H9 (cell line): ENCODE measurements at regions not wholly inside any gene's neighbourhood (a gene's known extent, or its start where the extent isn't known, plus 50 kb on each side); places are given as distances from the start of the nearest gene placed in this dataset.

Source experiments
- DNase-seq: peaks from one replicate; pipeline ENCODE4 v3.0.0-alpha.2; 2017
- H2AFZ ChIP-seq: one replicate; pipeline ENCODE4 v1.6.1; 2013; ENCODE audit warnings: mild to moderate bottlenecking, low read length, control low read depth, moderate library complexity
- H2AK5ac ChIP-seq: 2 replicates; pipeline ENCODE4 v1.6.1; 2013; ENCODE audit warnings: low read length, control low read depth, mixed read lengths; ENCODE audit not compliant: insufficient read length
- H2BK120ac ChIP-seq: one replicate; pipeline ENCODE4 v1.6.1; 2013; ENCODE audit warnings: low read depth, mild to moderate bottlenecking, low read length, control low read depth, inconsistent platforms; ENCODE audit not compliant: poor library complexity, severe bottlenecking
- H2BK12ac ChIP-seq: 2 replicates; pipeline ENCODE4 v1.6.1; 2013; ENCODE audit warnings: low read length, control low read depth, mixed read lengths, low read depth; ENCODE audit not compliant: insufficient read length
- H2BK15ac ChIP-seq: 2 replicates; pipeline ENCODE4 v1.6.1; 2013; ENCODE audit warnings: low read depth, low read length, control low read depth
- H2BK20ac ChIP-seq: one replicate; pipeline ENCODE4 v1.6.1; 2013; ENCODE audit warnings: low read depth, mild to moderate bottlenecking, low read length, control low read depth, inconsistent platforms; ENCODE audit not compliant: poor library complexity, severe bottlenecking
- H2BK5ac ChIP-seq: 2 replicates; pipeline ENCODE4 v1.6.1; 2013; ENCODE audit warnings: low read length, control low read depth, mixed read lengths; ENCODE audit not compliant: insufficient read length
- H3K14ac ChIP-seq: 2 replicates; pipeline ENCODE4 v1.6.1; 2013; ENCODE audit warnings: low read length, control low read depth; ENCODE audit not compliant: insufficient read depth
- H3K18ac ChIP-seq: 2 replicates; pipeline ENCODE4 v1.6.1; 2013; ENCODE audit warnings: low read depth, mild to moderate bottlenecking, mixed read lengths, low read length, control low read depth; ENCODE audit not compliant: insufficient read length
- H3K23ac ChIP-seq: 2 replicates; pipeline ENCODE4 v1.6.1; 2013; ENCODE audit warnings: low read length, control low read depth, mixed read lengths, low read depth; ENCODE audit not compliant: insufficient read length
- H3K23me2 ChIP-seq: 2 replicates; pipeline ENCODE4 v1.6.1; 2013; ENCODE audit warnings: low read depth, mild to moderate bottlenecking, mixed read lengths, low read length, control low read depth; ENCODE audit not compliant: insufficient read length, poor library complexity, severe bottlenecking
- H3K27ac ChIP-seq: 2 replicates; pipeline ENCODE4 v1.5.1; 2013; ENCODE audit warnings: low read length, control low read depth, mixed read lengths, low read depth; ENCODE audit not compliant: insufficient read length
- H3K27me3 ChIP-seq: 2 replicates; pipeline ENCODE4 v1.6.1; 2013; ENCODE audit warnings: low read length, control low read depth, inconsistent platforms; ENCODE audit not compliant: insufficient read depth
- H3K4ac ChIP-seq: 2 replicates; pipeline ENCODE4 v1.6.1; 2013; ENCODE audit warnings: low read depth, mild to moderate bottlenecking, control low read depth, inconsistent platforms, low read length, moderate library complexity
- H3K4me1 ChIP-seq: 2 replicates; pipeline ENCODE4 v1.6.1; 2013; ENCODE audit warnings: low read length, control low read depth, inconsistent platforms; ENCODE audit not compliant: insufficient read depth
- H3K4me2 ChIP-seq: 2 replicates; pipeline ENCODE4 v1.6.1; 2013; ENCODE audit warnings: low read length, control low read depth, mixed read lengths; ENCODE audit not compliant: insufficient read length, insufficient read depth
- H3K56ac ChIP-seq: 2 replicates; pipeline ENCODE4 v1.6.1; 2013; ENCODE audit warnings: low read depth, mild to moderate bottlenecking, mixed read lengths, low read length, control low read depth; ENCODE audit not compliant: insufficient read length
- H3K79me1 ChIP-seq: 2 replicates; pipeline ENCODE4 v1.6.1; 2013; ENCODE audit warnings: low read depth, mild to moderate bottlenecking, moderate library complexity, low read length, control low read depth, inconsistent platforms; ENCODE audit not compliant: insufficient read depth, poor library complexity, severe bottlenecking
- H3K79me2 ChIP-seq: 2 replicates; pipeline ENCODE4 v1.6.1; 2013; ENCODE audit warnings: low read length, control low read depth, inconsistent platforms; ENCODE audit not compliant: insufficient read depth
- H3K9ac ChIP-seq: 2 replicates; pipeline ENCODE4 v1.6.1; 2013; ENCODE audit warnings: low read length, control low read depth, mixed read lengths; ENCODE audit not compliant: insufficient read length; ENCODE audit errors: extremely low read depth
- H3K9me3 ChIP-seq: one replicate; pipeline ENCODE4 v1.6.1; 2013; ENCODE audit warnings: low read depth, low read length, inconsistent platforms; ENCODE audit not compliant: control insufficient read depth
- H3T11ph ChIP-seq: one replicate; pipeline ENCODE4 v1.6.1; 2013; ENCODE audit warnings: mild to moderate bottlenecking, low read length, control low read depth, inconsistent platforms
- H4K20me1 ChIP-seq: one replicate; pipeline ENCODE4 v1.6.1; 2013; ENCODE audit not compliant: control insufficient read depth, insufficient read length, insufficient read depth
- H4K5ac ChIP-seq: 2 replicates; pipeline ENCODE4 v1.6.1; 2013; ENCODE audit warnings: low read depth, mild to moderate bottlenecking, mixed read lengths, low read length, control low read depth; ENCODE audit not compliant: insufficient read length
- H4K8ac ChIP-seq: replicated peaks from 2 replicates; pipeline ENCODE4 v1.6.1; 2013; ENCODE audit warnings: low read length, control low read depth, mixed read lengths, low read depth; ENCODE audit not compliant: insufficient read length
- H4K91ac ChIP-seq: 2 replicates; pipeline ENCODE4 v1.6.1; 2013; ENCODE audit warnings: low read depth, mild to moderate bottlenecking, moderate library complexity, mixed read lengths, low read length, control low read depth; ENCODE audit not compliant: insufficient read length
- H3K27ac Mint-ChIP-seq, 3 experiments: 2 replicates in 2 of 3; 3 replicates in 1 of 3; pipeline ENCODE4 v1.8.0; 2020 to 2021; ENCODE audit warnings: mixed read lengths in 3 of 3, mild to moderate bottlenecking in 1 of 3, moderate library complexity in 1 of 3
- H3K27me3 Mint-ChIP-seq: 2 replicates; pipeline ENCODE4 v1.8.0; 2021; ENCODE audit warnings: low read depth, mild to moderate bottlenecking, moderate library complexity, mixed read lengths
- H3K36me3 Mint-ChIP-seq, 3 experiments: 2 replicates in 2 of 3; 3 replicates in 1 of 3; pipeline ENCODE4 v1.8.0; 2020 to 2021; ENCODE audit warnings: low read depth in 3 of 3, mixed read lengths in 3 of 3; ENCODE audit not compliant: insufficient read depth in 1 of 3
- H3K4me1 Mint-ChIP-seq, 2 experiments: 2 replicates each; pipeline ENCODE4 v1.8.0; 2020; ENCODE audit warnings: mixed read lengths in 2 of 2
- H3K4me3 Mint-ChIP-seq, 2 experiments: 2 replicates in 1 of 2; 3 replicates in 1 of 2; pipeline ENCODE4 v1.8.0; 2020 to 2021; ENCODE audit warnings: mild to moderate bottlenecking in 2 of 2, mixed read lengths in 2 of 2, moderate library complexity in 1 of 2
- H3K9me3 Mint-ChIP-seq, 2 experiments: 2 replicates in 1 of 2; 3 replicates in 1 of 2; pipeline ENCODE4 v1.8.0; 2020; ENCODE audit warnings: mild to moderate bottlenecking in 2 of 2, mixed read lengths in 2 of 2, moderate library complexity in 1 of 2
- WGBS: extraction: QIAGEN DNeasy Blood & Tissue Kit; methylation state at CpG from one replicate; pipeline ENCODE4 v1.1.7; 2013; ENCODE audit warnings: missing lambda C conversion rate, low lambda C conversion rate, mixed read lengths; ENCODE audit not compliant: insufficient read length; ENCODE audit errors: extremely low coverage; 5-methylcytosine and 5-hydroxymethylcytosine counted together
- TF ChIP-seq, protein P1 (sequence below): fragments of 200-600 bp; sonication (generic); conservative IDR thresholded peaks from 3 replicates; pipeline ENCODE4 v1.8.0; 2021; ENCODE audit warnings: antibody characterized with exemption, mild to moderate bottlenecking

DNA sequence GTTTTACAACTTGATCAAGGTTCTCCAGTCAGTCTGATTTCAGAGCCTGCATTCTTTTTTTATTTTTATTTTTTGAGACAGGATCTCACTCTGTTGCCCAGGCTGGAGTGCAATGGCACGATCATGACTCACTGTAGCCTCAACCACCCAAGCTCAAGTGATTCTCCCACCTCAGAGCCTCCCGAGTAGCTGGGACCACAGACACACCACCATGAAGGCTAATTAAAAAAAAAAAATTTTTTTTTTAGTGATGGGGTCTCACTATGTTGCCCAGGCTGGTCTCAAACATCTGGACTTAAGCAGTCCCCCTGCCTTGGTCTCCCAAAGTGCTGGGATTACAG is 117.2 kb upstream of the NAV2 start:
- H4K20me1 ChIP-seq: no peaks in the 10 kb centered on the region
- no peak overlapping the region for H4K5ac ChIP-seq
- H3K9ac ChIP-seq: no peak overlapping the region
- H3K4me1 ChIP-seq: no peaks in the 10 kb centered on the region
- no peak overlapping the region for H2AFZ ChIP-seq
- no peak overlapping the region for H3K56ac ChIP-seq
- no peak overlapping the region for H3K23ac ChIP-seq
- no peak overlapping the region for H2BK20ac ChIP-seq
- Mint-ChIP-seq H3K27ac (no peak overlapping the region), H3K27me3 (peaks cover 9% of the 10 kb centered on the region), H3K36me3 (no peaks in the 10 kb centered on the region), H3K9me3 (no peaks in the 10 kb centered on the region), H3K4me1 (peaks cover 10 to 13% of the 10 kb centered on the region in 2 experiments), H3K4me3 (no peak overlapping the region)
- H4K91ac ChIP-seq: no peak overlapping the region
- no peak overlapping the region for H3K27ac ChIP-seq
- H3K4me2 ChIP-seq: no peak overlapping the region
- TF ChIP-seq, protein P1, sequence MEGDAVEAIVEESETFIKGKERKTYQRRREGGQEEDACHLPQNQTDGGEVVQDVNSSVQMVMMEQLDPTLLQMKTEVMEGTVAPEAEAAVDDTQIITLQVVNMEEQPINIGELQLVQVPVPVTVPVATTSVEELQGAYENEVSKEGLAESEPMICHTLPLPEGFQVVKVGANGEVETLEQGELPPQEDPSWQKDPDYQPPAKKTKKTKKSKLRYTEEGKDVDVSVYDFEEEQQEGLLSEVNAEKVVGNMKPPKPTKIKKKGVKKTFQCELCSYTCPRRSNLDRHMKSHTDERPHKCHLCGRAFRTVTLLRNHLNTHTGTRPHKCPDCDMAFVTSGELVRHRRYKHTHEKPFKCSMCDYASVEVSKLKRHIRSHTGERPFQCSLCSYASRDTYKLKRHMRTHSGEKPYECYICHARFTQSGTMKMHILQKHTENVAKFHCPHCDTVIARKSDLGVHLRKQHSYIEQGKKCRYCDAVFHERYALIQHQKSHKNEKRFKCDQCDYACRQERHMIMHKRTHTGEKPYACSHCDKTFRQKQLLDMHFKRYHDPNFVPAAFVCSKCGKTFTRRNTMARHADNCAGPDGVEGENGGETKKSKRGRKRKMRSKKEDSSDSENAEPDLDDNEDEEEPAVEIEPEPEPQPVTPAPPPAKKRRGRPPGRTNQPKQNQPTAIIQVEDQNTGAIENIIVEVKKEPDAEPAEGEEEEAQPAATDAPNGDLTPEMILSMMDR: no peak
- DNase-seq: no peak
- no peak overlapping the region for H2AK5ac ChIP-seq
- H3T11ph ChIP-seq: no peak overlapping the region
- H2BK120ac ChIP-seq: no peak overlapping the region
- no peak overlapping the region for H2BK12ac ChIP-seq
- H2BK5ac ChIP-seq: no peak overlapping the region
- no peaks in the 10 kb centered on the region for H3K9me3 ChIP-seq
- no peaks in the 10 kb centered on the region for H3K23me2 ChIP-seq
- H3K27me3 ChIP-seq: no peaks in the 10 kb centered on the region
- H3K4ac ChIP-seq: no peak overlapping the region
- H4K8ac ChIP-seq: no peak overlapping the region
- H3K79me2 ChIP-seq: no peaks in the 10 kb centered on the region
- H3K79me1 ChIP-seq: no peaks in the 10 kb centered on the region
- no peak overlapping the region for H3K14ac ChIP-seq
- H2BK15ac ChIP-seq: no peak overlapping the region
- no CpG with 5 or more reads among the region's 2 CpGs for WGBS
- no peak overlapping the region for H3K18ac ChIP-seq
